ENCODE measurements at regions not wholly inside any gene's neighbourhood (a gene's known extent, or its start where the extent isn't known, plus 50 kb on each side); places are given as distances from the start of the nearest gene placed in this dataset.

- Histone ChIP-seq H3K4ac (ENCODE audit: low read length) (no peak overlapping the region), H3K79me1 (ENCODE audit: low read depth, low read length) (no peaks in the 10 kb centered on the region), H3K27ac (replicated peaks; ENCODE audit: low read length) (no peak overlapping the region), H3K36me3 (replicated peaks in 1 of 2; ENCODE audit: control insufficient read depth in 2 of 2, insufficient read depth in 2 of 2, low read length in 2 of 2) (no peaks in the 10 kb centered on the region), H2BK12ac (ENCODE audit: low read length) (no peak overlapping the region), H3K4me3 (ENCODE audit: low read length in 2 of 2) (no peak overlapping the region), H3K9me3 (replicated peaks in 1 of 2; ENCODE audit: control insufficient read depth in 2 of 2, insufficient read depth in 1 of 2, low read depth in 1 of 2, low read length in 2 of 2) (no peaks in the 10 kb centered on the region), H2BK5ac (ENCODE audit: low read length) (no peak overlapping the region), H2BK120ac (ENCODE audit: low read depth, low read length) (no peak overlapping the region), H2BK15ac (ENCODE audit: low read length) (no peak overlapping the region), H3K4me2 (ENCODE audit: insufficient read depth, low read length, poor library complexity, severe bottlenecking) (no peak overlapping the region), H3K14ac (ENCODE audit: low read length) (no peak overlapping the region), H3K4me1 (ENCODE audit: control insufficient read depth in 2 of 2, insufficient read depth in 1 of 2, low read depth in 1 of 2, low read length in 2 of 2) (no peaks in the 10 kb centered on the region), H3K9ac (ENCODE audit: low read depth, low read length, poor library complexity) (no peak overlapping the region), H2AK5ac (ENCODE audit: low read depth, low read length) (no peak overlapping the region), H4K8ac (ENCODE audit: low read depth, low read length) (no peak overlapping the region), H2AFZ (ENCODE audit: low read length) (no peak overlapping the region), H4K91ac (ENCODE audit: low read depth, low read length, poor library complexity) (no peak overlapping the region), H3K23ac (ENCODE audit: low read depth, low read length, poor library complexity) (no peak overlapping the region), H3K27me3 (ENCODE audit: control insufficient read depth in 3 of 3, insufficient read depth in 3 of 3, low read depth in 1 of 3, low read length in 3 of 3) (no peaks in the 10 kb centered on the region), H3K18ac (ENCODE audit: low read length) (no peak overlapping the region)
- no peak for DNase-seq (ENCODE audit: low spot score)
- WGBS, 2 donors (ENCODE audit: extremely low coverage in 2 of 2, insufficient read length in 2 of 2, insufficient replicate concordance in 1 of 2): no CpG with 5 or more reads among the region's 4 CpGs
These were observed 269.4 kb downstream of the HLX start for GRCh38 chr1:221148660-221149059.

DNA sequence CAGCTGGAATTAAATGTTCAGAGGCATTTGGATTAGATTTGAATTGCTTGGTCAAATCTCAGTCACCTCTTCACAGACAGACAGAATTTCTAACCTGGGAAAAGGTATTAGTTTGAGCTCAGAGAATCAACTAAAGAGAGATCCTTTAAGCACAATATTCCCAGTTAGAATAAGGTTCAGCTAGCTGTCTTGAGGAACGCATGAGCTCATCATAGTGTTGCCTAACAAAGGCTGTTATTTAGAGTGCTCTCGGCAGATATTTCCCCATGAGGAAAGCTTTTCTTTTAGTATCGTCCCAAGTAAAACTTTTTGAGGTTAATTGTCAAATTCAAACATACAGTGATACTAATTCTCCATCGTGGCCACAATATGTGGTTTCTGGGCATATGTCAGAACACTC lies 269.9 kb downstream of the HLX start:
- H2BK120ac ChIP-seq (ENCODE audit: low read depth, low read length): no peak overlapping the region
- no peak overlapping the region for H4K8ac ChIP-seq (ENCODE audit: low read depth, low read length)
- no CpG with 5 or more reads among the region's 4 CpGs for WGBS, 2 donors (ENCODE audit: extremely low coverage in 2 of 2, insufficient read length in 2 of 2, insufficient replicate concordance in 1 of 2)
- no peak for DNase-seq (ENCODE audit: low spot score)
- no peak overlapping the region for H3K18ac ChIP-seq (ENCODE audit: low read length)
- H3K23ac ChIP-seq (ENCODE audit: low read depth, low read length, poor library complexity): no peak overlapping the region
- H3K4me2 ChIP-seq (ENCODE audit: insufficient read depth, low read length, poor library complexity, severe bottlenecking): no peak overlapping the region
- no peak overlapping the region for H2AK5ac ChIP-seq (ENCODE audit: low read depth, low read length)
- H3K9ac ChIP-seq (ENCODE audit: low read depth, low read length, poor library complexity): no peak overlapping the region
- H3K4ac ChIP-seq (ENCODE audit: low read length): no peak overlapping the region
- H4K91ac ChIP-seq (ENCODE audit: low read depth, low read length, poor library complexity): no peak overlapping the region
- H3K4me3 ChIP-seq (ENCODE audit: low read length in 2 of 2): no peak overlapping the region
- H3K4me1 ChIP-seq (ENCODE audit: control insufficient read depth in 2 of 2, insufficient read depth in 1 of 2, low read depth in 1 of 2, low read length in 2 of 2): no peaks in the 10 kb centered on the region
- no peak overlapping the region for H3K14ac ChIP-seq (ENCODE audit: low read length)
- no peaks in the 10 kb centered on the region for H3K27me3 ChIP-seq (ENCODE audit: control insufficient read depth in 3 of 3, insufficient read depth in 3 of 3, low read depth in 1 of 3, low read length in 3 of 3)
- no peaks in the 10 kb centered on the region for H3K9me3 ChIP-seq (replicated peaks in 1 of 2; ENCODE audit: control insufficient read depth in 2 of 2, insufficient read depth in 1 of 2, low read depth in 1 of 2, low read length in 2 of 2)
- H2BK12ac ChIP-seq (ENCODE audit: low read length): no peak overlapping the region
- H3K27ac ChIP-seq (replicated peaks; ENCODE audit: low read length): no peak overlapping the region
- H2BK5ac ChIP-seq (ENCODE audit: low read length): no peak overlapping the region
- no peaks in the 10 kb centered on the region for H3K36me3 ChIP-seq (replicated peaks in 1 of 2; ENCODE audit: control insufficient read depth in 2 of 2, insufficient read depth in 2 of 2, low read length in 2 of 2)
- H2AFZ ChIP-seq (ENCODE audit: low read length): no peak overlapping the region
- H3K79me1 ChIP-seq (ENCODE audit: low read depth, low read length): no peaks in the 10 kb centered on the region
- H2BK15ac ChIP-seq (ENCODE audit: low read length): no peak overlapping the region

DNA sequence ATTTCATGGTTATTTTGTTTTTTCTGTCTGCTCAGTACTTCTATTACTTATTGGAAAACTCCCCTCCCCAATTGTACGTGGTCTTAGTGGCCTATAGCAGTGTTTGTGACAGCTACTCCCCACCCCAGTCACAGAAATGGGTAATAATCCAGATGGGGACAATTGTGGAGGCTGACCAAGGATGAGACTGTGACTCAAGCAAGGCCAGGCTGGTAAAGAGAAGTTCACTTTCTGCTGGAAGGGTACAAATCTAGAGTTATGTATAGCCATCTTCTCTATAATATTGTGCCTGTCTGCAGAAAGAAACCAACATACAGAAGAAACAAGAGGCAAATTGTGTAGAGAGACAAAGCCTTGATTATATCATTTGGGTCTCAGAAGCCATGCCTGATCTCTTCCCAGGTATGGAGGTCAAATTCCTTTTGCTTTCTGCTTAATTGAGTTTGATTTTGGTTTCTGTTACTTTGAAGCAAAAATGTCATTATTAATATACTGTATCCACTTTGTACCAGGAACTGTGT lies 270.4 kb downstream of the HLX start:
- Histone ChIP-seq H2BK5ac (ENCODE audit: low read length) (no peak overlapping the region), H2BK120ac (ENCODE audit: low read depth, low read length) (no peak overlapping the region), H3K4me3 (ENCODE audit: low read length in 2 of 2) (no peak overlapping the region), H3K23ac (ENCODE audit: low read depth, low read length, poor library complexity) (no peak overlapping the region), H2BK15ac (ENCODE audit: low read length) (no peak overlapping the region), H3K27me3 (ENCODE audit: control insufficient read depth in 3 of 3, insufficient read depth in 3 of 3, low read depth in 1 of 3, low read length in 3 of 3) (no peaks in the 10 kb centered on the region), H4K91ac (ENCODE audit: low read depth, low read length, poor library complexity) (no peak overlapping the region), H2AK5ac (ENCODE audit: low read depth, low read length) (no peak overlapping the region), H3K36me3 (replicated peaks in 1 of 2; ENCODE audit: control insufficient read depth in 2 of 2, insufficient read depth in 2 of 2, low read length in 2 of 2) (no peaks in the 10 kb centered on the region), H2BK12ac (ENCODE audit: low read length) (no peak overlapping the region), H3K79me1 (ENCODE audit: low read depth, low read length) (no peaks in the 10 kb centered on the region), H3K4ac (ENCODE audit: low read length) (no peak overlapping the region), H4K8ac (ENCODE audit: low read depth, low read length) (no peak overlapping the region), H3K14ac (ENCODE audit: low read length) (no peak overlapping the region), H3K4me2 (ENCODE audit: insufficient read depth, low read length, poor library complexity, severe bottlenecking) (no peak overlapping the region), H3K4me1 (ENCODE audit: control insufficient read depth in 2 of 2, insufficient read depth in 1 of 2, low read depth in 1 of 2, low read length in 2 of 2) (no peaks in the 10 kb centered on the region), H3K9ac (ENCODE audit: low read depth, low read length, poor library complexity) (no peak overlapping the region), H2AFZ (ENCODE audit: low read length) (no peak overlapping the region), H3K9me3 (replicated peaks in 1 of 2; ENCODE audit: control insufficient read depth in 2 of 2, insufficient read depth in 1 of 2, low read depth in 1 of 2, low read length in 2 of 2) (no peaks in the 10 kb centered on the region), H3K18ac (ENCODE audit: low read length) (no peak overlapping the region), H3K27ac (replicated peaks; ENCODE audit: low read length) (no peak overlapping the region)
- WGBS, 2 donors (ENCODE audit: extremely low coverage in 2 of 2, insufficient read length in 2 of 2, insufficient replicate concordance in 1 of 2): no CpG with 5 or more reads among the region's 1 CpG
- no peak for DNase-seq (ENCODE audit: low spot score)

- Histone ChIP-seq H3K79me1 (ENCODE audit: low read depth, low read length) (no peaks in the 10 kb centered on the region), H3K4ac (ENCODE audit: low read length) (no peak overlapping the region), H2BK120ac (ENCODE audit: low read depth, low read length) (no peak overlapping the region), H3K9me3 (replicated peaks in 1 of 2; ENCODE audit: control insufficient read depth in 2 of 2, insufficient read depth in 1 of 2, low read depth in 1 of 2, low read length in 2 of 2) (no peaks in the 10 kb centered on the region), H2BK12ac (ENCODE audit: low read length) (no peak overlapping the region), H3K4me3 (ENCODE audit: low read length in 2 of 2) (no peak overlapping the region), H4K8ac (ENCODE audit: low read depth, low read length) (no peak overlapping the region), H4K91ac (ENCODE audit: low read depth, low read length, poor library complexity) (no peak overlapping the region), H2BK5ac (ENCODE audit: low read length) (no peak overlapping the region), H3K23ac (ENCODE audit: low read depth, low read length, poor library complexity) (no peak overlapping the region), H3K4me1 (ENCODE audit: control insufficient read depth in 2 of 2, insufficient read depth in 1 of 2, low read depth in 1 of 2, low read length in 2 of 2) (no peaks in the 10 kb centered on the region), H3K4me2 (ENCODE audit: insufficient read depth, low read length, poor library complexity, severe bottlenecking) (no peak overlapping the region), H2BK15ac (ENCODE audit: low read length) (no peak overlapping the region), H3K14ac (ENCODE audit: low read length) (no peak overlapping the region), H2AFZ (ENCODE audit: low read length) (no peak overlapping the region), H3K27ac (replicated peaks; ENCODE audit: low read length) (no peak overlapping the region), H2AK5ac (ENCODE audit: low read depth, low read length) (no peak overlapping the region), H3K36me3 (replicated peaks in 1 of 2; ENCODE audit: control insufficient read depth in 2 of 2, insufficient read depth in 2 of 2, low read length in 2 of 2) (no peaks in the 10 kb centered on the region), H3K9ac (ENCODE audit: low read depth, low read length, poor library complexity) (no peak overlapping the region), H3K18ac (ENCODE audit: low read length) (no peak overlapping the region), H3K27me3 (ENCODE audit: control insufficient read depth in 3 of 3, insufficient read depth in 3 of 3, low read depth in 1 of 3, low read length in 3 of 3) (no peaks in the 10 kb centered on the region)
- no peak for DNase-seq (ENCODE audit: low spot score)
These were observed 271.8 kb downstream of the HLX start for GRCh38 chr1:221150996-221151395.

Data from neuronal stem cell (in vitro differentiated cells).